Loucy (cell line): ENCODE measurements at regions not wholly inside any gene's neighbourhood (a gene's known extent, or its start where the extent isn't known, plus 50 kb on each side); places are given as distances from the start of the nearest gene placed in this dataset.

Source experiments
- H2AFZ ChIP-seq: fragments of 200-600 bp; sonication (generic); 2 replicates; pipeline ENCODE4 v1.6.0; 2016; ENCODE audit warnings: antibody characterized with exemption, mild to moderate bottlenecking, low read length, moderate library complexity
- H3F3A ChIP-seq: fragments of 200-600 bp; 2 replicates; pipeline ENCODE4 v1.6.0; 2016; ENCODE audit warnings: antibody characterized with exemption, low read depth, mild to moderate bottlenecking
- H3K27me3 ChIP-seq: fragments of 200-600 bp; sonication (generic); 2 replicates; pipeline ENCODE4 v1.6.1; 2014; ENCODE audit warnings: low read length, mild to moderate bottlenecking; ENCODE audit not compliant: insufficient read depth, poor library complexity, severe bottlenecking
- H3K36me3 ChIP-seq: fragments of 200-600 bp; sonication (generic); 2 replicates; pipeline ENCODE4 v1.6.1; 2016; ENCODE audit warnings: low read length; ENCODE audit not compliant: insufficient read depth
- H3K4me1 ChIP-seq: fragments of 200-600 bp; sonication (generic); 2 replicates; pipeline ENCODE4 v1.5.1; 2014; ENCODE audit warnings: low read length, mild to moderate bottlenecking; ENCODE audit not compliant: insufficient read depth, poor library complexity, severe bottlenecking
- H3K4me2 ChIP-seq: fragments of 200-600 bp; sonication (generic); 2 replicates; pipeline ENCODE4 v1.6.0; 2014; ENCODE audit warnings: antibody characterized with exemption, low read length, low read depth, mild to moderate bottlenecking; ENCODE audit not compliant: poor library complexity, severe bottlenecking
- H3K4me3 ChIP-seq: fragments of 200-600 bp; sonication (generic); 2 replicates; pipeline ENCODE4 v1.5.1; 2014; ENCODE audit warnings: low read length, mild to moderate bottlenecking, mixed read lengths; ENCODE audit not compliant: poor library complexity, severe bottlenecking
- H3K79me2 ChIP-seq: fragments of 200-600 bp; sonication (generic); 2 replicates; pipeline ENCODE4 v1.6.1; 2014; ENCODE audit warnings: low read length; ENCODE audit not compliant: insufficient read depth
- H3K9ac ChIP-seq: fragments of 200-600 bp; sonication (generic); 2 replicates; pipeline ENCODE4 v1.6.0; 2014; ENCODE audit warnings: mild to moderate bottlenecking, low read depth, low read length, moderate library complexity; ENCODE audit not compliant: poor library complexity, severe bottlenecking
- H3K9me2 ChIP-seq: fragments of 200-600 bp; sonication (generic); replicated peaks from 2 replicates; pipeline ENCODE4 v1.6.1; 2016; ENCODE audit warnings: low read depth, low read length, mixed read lengths
- H3K9me3 ChIP-seq: fragments of 200-600 bp; sonication (generic); 2 replicates; pipeline ENCODE4 v1.6.1; 2014; ENCODE audit warnings: mild to moderate bottlenecking, antibody characterized with exemption, low read length, low read depth; ENCODE audit not compliant: insufficient read depth
- H4K20me1 ChIP-seq: fragments of 200-600 bp; sonication (generic); 2 replicates; pipeline ENCODE4 v1.6.0; 2014; ENCODE audit warnings: antibody characterized with exemption, low read length, mild to moderate bottlenecking; ENCODE audit not compliant: insufficient read depth, poor library complexity, severe bottlenecking
- EZH2phosphoT487 ChIP-seq: fragments of 200-600 bp; IDR thresholded peaks from 2 replicates; pipeline ENCODE4 v1.6.1; 2018; ENCODE audit warnings: antibody characterized with exemption, mild to moderate bottlenecking, moderate library complexity, borderline replicate concordance
- TF ChIP-seq, protein P1 (sequence below): fragments of 200-600 bp; sonication (generic); conservative IDR thresholded peaks from 2 replicates; pipeline ENCODE4 v1.5.1; 2014; ENCODE audit warnings: mild to moderate bottlenecking, antibody characterized with exemption, low read length

- Histone ChIP-seq H3K4me3 (no peak overlapping the region), H3K36me3 (no peaks in the 10 kb centered on the region), H2AFZ (no peak overlapping the region), H3K79me2 (no peaks in the 10 kb centered on the region), H3F3A (no peaks in the 10 kb centered on the region), H3K4me2 (no peak overlapping the region), H3K27me3 (no peaks in the 10 kb centered on the region), H3K4me1 (no peaks in the 10 kb centered on the region), H3K9ac (no peak overlapping the region), H4K20me1 (no peaks in the 10 kb centered on the region), H3K9me3 (no peaks in the 10 kb centered on the region), H3K9me2 (no peaks in the 10 kb centered on the region)
- TF ChIP-seq EZH2phosphoT487: no peak
- TF ChIP-seq, protein P1, sequence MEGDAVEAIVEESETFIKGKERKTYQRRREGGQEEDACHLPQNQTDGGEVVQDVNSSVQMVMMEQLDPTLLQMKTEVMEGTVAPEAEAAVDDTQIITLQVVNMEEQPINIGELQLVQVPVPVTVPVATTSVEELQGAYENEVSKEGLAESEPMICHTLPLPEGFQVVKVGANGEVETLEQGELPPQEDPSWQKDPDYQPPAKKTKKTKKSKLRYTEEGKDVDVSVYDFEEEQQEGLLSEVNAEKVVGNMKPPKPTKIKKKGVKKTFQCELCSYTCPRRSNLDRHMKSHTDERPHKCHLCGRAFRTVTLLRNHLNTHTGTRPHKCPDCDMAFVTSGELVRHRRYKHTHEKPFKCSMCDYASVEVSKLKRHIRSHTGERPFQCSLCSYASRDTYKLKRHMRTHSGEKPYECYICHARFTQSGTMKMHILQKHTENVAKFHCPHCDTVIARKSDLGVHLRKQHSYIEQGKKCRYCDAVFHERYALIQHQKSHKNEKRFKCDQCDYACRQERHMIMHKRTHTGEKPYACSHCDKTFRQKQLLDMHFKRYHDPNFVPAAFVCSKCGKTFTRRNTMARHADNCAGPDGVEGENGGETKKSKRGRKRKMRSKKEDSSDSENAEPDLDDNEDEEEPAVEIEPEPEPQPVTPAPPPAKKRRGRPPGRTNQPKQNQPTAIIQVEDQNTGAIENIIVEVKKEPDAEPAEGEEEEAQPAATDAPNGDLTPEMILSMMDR: no peak
These were observed 706.7 kb downstream of the TBC1D32 start for GRCh38 chr6:120627612-120628011.

DNA sequence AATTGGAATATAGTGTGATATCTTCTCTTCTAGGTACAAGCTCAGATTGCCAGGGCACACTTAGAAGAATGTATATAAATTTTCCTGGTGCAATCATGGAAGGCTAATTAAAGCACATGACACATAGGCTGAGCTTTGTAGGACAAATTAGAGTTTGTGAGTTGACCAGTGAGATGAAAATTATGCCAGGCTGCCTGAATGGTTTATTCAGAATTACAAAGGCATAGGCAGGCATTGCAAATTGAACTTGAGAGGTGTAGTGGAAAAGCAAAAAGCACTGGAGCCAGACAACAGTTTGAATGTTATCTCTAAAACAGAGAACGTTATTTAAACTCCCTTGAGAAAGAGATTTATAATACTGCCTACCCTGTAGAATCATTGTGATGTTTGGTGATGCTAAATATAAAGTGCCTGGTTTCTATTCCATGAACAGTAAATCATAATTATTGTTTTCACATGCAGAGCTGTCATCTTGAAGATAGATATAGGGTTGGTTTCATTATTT is 712.1 kb downstream of the TBC1D32 start:
- no peaks in the 10 kb centered on the region for H3K79me2 ChIP-seq
- H2AFZ ChIP-seq: no peak overlapping the region
- no peak overlapping the region for H3K4me3 ChIP-seq
- H3K27me3 ChIP-seq: no peaks in the 10 kb centered on the region
- no peaks in the 10 kb centered on the region for H3K36me3 ChIP-seq
- no peaks in the 10 kb centered on the region for H3K4me1 ChIP-seq
- no peaks in the 10 kb centered on the region for H3K9me2 ChIP-seq
- no peak overlapping the region for H3K9ac ChIP-seq
- H3K4me2 ChIP-seq: no peak overlapping the region
- H3K9me3 ChIP-seq: no peaks in the 10 kb centered on the region
- no peak for TF ChIP-seq EZH2phosphoT487
- TF ChIP-seq, protein P1: no peak
- no peaks in the 10 kb centered on the region for H3F3A ChIP-seq
- H4K20me1 ChIP-seq: no peaks in the 10 kb centered on the region

DNA sequence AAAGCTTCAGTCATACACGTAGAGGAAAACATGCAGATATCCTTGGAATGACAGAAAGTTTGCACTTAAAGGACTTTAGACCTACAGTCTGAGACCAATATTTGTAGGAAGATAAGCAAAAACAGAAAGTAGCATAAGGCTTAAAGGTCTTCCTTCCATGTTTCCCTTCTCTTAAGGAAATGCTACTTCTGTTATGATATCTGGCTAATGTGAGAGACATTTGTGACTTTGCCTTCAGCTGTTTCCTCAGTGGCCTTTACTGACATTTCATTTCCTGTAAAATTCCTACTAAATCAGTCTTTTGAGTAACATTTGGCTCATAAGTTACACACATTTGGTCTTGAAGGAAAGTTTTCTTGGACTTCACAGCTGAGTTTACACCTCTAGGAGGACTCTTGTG is 713.4 kb downstream of the TBC1D32 start:
- Histone ChIP-seq H3K9me3 (no peaks in the 10 kb centered on the region), H3K27me3 (no peaks in the 10 kb centered on the region), H3F3A (no peaks in the 10 kb centered on the region), H2AFZ (no peak overlapping the region), H4K20me1 (no peaks in the 10 kb centered on the region), H3K79me2 (no peaks in the 10 kb centered on the region), H3K36me3 (no peaks in the 10 kb centered on the region), H3K4me3 (no peak overlapping the region), H3K9ac (no peak overlapping the region), H3K9me2 (no peaks in the 10 kb centered on the region), H3K4me1 (no peaks in the 10 kb centered on the region), H3K4me2 (no peak overlapping the region)
- no peak for TF ChIP-seq EZH2phosphoT487
- TF ChIP-seq, protein P1: no peak
